ENCODE measurements at regions not wholly inside any gene's neighbourhood (a gene's known extent, or its start where the extent isn't known, plus 50 kb on each side); places are given as distances from the start of the nearest gene placed in this dataset.

DNA sequence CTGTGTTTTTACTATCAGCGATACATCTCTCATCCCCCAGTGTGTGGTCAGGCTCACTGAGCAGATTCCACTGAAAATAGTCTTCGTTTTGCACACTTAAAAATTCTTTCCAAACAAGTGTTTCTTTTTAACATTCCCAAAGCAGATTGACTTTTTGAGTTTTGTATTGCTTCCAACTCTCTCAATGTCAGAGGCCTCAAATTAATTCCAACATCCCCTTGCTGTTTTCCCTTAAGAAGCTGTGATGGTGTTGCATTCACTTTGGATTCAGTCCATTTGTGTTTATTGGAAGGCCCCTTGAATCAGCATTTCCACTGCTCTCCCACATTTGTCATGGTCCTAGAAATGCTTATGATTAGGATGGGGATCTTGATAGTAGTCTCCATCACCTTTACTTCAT, 228.7 kb downstream of the KCNRG start:
- TF ChIP-seq, protein P1, sequence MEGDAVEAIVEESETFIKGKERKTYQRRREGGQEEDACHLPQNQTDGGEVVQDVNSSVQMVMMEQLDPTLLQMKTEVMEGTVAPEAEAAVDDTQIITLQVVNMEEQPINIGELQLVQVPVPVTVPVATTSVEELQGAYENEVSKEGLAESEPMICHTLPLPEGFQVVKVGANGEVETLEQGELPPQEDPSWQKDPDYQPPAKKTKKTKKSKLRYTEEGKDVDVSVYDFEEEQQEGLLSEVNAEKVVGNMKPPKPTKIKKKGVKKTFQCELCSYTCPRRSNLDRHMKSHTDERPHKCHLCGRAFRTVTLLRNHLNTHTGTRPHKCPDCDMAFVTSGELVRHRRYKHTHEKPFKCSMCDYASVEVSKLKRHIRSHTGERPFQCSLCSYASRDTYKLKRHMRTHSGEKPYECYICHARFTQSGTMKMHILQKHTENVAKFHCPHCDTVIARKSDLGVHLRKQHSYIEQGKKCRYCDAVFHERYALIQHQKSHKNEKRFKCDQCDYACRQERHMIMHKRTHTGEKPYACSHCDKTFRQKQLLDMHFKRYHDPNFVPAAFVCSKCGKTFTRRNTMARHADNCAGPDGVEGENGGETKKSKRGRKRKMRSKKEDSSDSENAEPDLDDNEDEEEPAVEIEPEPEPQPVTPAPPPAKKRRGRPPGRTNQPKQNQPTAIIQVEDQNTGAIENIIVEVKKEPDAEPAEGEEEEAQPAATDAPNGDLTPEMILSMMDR (conservative IDR thresholded peaks at IDR 0.05): no peak
- no peak for TF ChIP-seq EZH2 (IDR thresholded peaks at IDR 0.05; ENCODE audit: low read depth)

Data from PC-9 (cell line).